Amniotic epithelial cell (primary cell): ENCODE measurements at regions not wholly inside any gene's neighbourhood (a gene's known extent, or its start where the extent isn't known, plus 50 kb on each side); places are given as distances from the start of the nearest gene placed in this dataset.
"Not testable (repeated sequence)": the region's sequence is repeated elsewhere in the genome, so short reads cannot be mapped to it uniquely, and the experiment has no call there.

Experiments used
- DNase-seq: peaks from one replicate; pipeline ENCODE4 v3.0.0-alpha.2; 2010; ENCODE audit warnings: low read depth

DNA sequence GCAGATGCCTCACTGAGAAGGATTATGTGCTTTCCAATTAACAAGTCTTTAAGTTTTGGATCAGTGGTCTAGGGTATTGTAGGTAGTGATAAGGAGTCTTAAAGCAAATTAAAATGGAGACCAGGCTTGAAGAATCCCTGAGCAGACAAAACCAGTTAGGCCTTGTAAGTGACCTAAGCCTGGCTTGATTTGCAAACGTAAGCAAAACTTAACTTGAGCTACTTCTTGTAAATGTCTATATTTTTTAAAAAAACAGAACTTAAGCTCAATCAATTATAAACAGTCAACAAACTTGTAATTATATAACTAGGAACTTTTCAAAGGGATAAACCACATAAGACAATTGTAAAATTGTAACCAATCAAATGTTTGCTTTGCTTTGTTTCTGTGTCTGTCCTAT lies 72.7 kb upstream of the NALF2 start:
- no peak for DNase-seq

DNA sequence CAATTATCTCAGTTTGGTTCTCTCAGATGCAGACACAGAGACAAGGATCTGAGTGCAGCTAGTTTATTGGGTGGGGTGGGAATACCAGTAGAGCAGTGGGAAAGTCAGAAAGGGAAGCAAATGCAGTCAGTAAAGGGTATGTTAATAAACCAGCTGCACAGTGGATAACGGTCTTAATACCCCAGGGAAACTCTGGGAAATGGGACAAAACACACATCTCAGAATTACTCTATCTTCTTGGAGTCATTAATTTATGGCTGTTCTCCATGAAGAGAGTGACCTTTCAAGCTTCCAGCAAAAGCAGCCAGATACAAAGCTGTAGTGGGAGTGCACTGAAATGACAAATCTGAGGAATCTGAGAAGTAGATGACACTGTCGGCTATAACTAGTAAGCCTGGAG lies 73.3 kb upstream of the NALF2 start:
- DNase-seq: no peak

DNA sequence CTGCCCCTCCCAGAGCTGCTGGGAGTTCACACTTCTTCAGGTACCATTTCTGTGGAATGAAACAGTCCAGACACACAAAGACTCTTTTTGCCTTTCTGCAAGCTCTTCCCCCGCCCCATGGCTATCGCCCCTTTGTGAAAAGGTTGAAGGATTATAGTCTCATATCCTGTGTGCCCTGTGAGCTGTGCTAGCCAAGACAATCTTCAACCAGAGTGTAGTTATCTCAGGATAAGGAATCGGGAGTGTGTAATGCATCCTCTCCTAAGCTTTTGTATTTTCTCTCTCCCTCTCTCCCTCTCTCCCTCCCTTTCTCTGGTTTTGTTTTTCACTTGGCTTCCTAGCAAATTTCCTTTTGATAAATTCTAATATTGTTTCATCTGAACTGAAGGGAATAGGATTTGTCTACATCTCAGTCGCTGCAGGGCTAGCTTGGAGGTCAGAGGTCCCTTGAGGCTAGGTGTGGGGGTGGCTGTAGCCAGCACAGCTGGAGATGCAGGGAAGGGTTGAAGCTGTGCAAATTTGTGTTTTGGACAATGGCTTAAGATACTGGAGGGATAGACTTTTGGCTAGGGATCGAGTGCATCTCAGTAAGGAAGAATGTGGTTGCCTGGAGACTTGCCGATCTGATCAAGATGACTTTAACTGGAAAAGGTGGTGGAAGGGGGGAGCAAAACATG lies 74.6 kb upstream of the NALF2 start:
- DNase-seq: no peak

DNA sequence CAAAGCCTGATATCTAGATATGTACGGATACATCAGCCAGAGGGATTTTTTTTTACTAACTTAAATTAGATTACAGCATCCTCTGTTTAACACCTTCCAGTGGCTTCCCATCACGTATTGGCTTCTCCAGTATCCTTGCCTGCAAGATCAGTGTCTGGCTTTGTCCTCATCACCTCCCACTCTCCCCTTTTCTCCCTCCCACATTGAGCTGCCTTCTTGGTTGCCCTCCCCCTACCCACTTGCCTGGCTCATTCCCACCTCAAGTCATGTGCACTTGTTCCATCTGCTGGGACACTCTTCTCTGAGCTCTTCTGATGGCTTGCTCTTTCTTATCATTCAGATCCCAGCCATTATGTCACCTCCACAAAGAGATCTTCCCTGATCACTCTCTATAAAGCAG lies 75.9 kb upstream of the NALF2 start:
- no peak for DNase-seq

DNA sequence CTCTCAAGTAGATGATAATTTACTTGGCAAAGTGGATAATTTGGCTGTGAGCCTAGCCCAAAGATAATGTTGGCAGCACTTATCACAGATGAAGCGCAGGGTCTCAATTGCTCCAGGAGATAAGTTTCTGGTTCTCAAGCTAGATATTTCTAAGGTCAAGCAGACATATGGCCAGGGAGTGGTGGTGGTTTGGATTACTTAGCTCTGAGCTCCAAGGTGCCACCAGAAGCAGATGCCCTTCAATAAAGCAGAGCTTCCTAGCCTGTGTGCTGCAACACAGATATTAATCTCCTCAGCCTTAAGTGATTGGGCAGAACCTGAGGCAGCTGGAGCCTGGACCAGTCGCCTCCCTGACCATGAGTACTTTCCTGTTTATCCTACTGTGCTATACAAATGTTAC lies 79.2 kb upstream of the NALF2 start:
- no peak for DNase-seq

DNA sequence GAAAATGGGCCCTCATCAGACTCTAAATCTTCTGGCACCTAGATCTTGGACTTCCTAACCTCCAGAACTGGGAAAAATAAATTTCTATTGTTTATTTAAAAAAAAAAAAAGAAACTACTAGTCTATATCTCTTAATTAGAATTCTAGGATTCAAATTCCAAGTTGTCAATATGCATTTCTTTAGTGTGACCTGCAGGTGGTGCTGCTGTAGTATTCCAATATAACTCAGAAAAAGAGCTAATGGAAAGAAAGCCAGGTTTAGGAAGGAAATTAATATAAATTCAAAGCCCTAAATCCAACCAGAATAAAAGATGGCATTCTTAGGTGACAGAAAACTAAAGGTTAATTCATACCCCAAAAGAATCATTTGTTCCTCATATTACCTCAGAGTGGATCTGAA lies 80.0 kb upstream of the NALF2 start:
- DNase-seq: no peak

DNA sequence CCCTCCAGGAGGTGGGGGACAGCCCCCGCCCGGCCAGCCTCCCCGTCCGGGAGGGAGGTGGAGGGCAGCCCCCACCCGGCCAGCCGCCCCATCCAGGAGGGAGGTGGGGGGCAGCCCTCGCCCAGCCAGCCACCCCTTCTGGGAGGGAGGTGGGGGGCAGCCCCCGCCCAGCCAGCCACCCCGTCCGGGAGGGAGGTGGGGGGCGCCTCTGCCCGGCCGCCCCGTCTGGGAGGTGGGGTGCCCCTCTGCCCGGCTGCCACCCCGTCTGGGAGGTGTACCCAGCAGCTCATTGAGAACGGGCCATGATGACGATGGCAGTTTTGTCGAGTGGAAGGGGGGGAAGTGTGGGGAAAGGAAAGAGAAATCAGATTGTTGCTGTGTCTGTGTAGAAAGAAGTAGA lies 81.9 kb upstream of the NALF2 start:
- DNase-seq: not testable (repeated sequence)

DNA sequence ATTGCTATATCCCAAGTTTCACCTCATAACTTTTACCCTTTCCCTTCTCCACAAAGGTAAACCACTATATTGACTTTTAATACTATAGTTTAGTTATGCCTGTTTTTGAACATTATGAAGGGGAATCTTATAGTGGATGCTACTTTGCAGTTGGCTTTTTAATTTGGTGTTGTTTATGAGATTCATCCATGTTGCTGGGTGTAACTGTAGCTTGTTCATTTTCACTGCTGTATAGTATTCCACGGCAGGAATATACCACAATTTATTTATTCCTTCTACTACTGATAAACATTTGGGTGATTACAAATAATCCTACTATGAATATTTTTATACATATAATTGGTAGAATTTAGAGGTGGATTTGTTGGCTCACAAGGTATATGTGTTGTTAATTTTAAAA lies 88.4 kb upstream of the NALF2 start:
- DNase-seq: no peak

DNA sequence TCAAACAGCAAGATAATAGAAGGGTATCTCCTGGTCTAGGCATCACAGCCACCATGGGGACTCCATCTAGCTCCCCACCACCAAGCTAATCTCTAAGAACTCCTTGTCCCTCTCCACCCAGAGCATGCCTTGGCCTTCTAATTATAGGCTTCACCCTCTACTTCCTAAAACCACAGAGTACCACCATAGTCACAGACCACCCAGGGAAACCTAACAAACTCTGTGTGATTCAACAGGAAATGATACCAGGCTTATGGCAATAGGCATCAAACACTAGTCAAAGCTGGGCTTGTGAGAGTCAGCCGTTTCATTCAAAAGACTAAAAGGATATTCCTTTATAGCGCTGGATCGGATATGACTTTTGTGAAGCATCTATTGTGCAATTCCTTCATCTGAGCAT lies 91.5 kb upstream of the NALF2 start:
- no peak for DNase-seq

DNA sequence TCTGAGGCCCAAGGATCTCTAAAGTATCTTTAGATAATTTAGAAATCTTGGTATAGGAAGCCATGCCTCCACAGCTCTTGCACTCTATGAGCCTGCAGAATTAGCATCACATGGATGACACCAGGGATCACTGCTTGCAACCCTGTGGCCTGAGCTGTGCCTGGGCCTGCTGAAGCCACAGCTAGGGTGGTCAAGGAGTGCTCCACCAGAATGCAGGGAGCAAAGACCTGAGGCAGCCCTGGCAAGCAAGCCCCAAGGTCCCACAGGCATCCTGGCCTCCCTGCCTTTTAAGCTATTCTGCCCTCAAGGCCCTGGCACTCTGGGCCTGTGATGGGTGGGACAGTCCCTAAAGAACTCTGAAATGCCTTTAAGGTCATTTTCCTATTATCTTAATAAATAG lies 105.2 kb upstream of the NALF2 start:
- no peak for DNase-seq

DNA sequence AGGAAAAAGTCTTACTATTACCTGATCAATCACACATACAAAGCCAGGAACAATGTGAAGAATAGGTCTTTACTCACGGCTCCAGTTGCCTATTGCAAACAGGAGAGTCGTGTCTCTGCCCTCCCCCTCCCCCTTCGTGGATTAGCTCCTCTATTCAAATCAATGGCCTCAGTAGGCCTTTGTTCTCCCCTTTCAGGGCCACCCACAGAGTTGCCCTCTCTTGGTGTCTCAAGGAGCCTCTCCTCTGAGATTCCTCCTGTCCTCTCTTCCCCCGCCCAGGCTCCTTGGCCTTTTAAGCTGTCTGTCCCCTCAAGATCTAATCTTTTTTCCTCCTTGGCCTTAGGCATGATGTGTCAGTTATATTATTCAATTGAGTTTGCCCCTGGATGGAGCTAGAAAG lies 107.2 kb upstream of the NALF2 start:
- no peak for DNase-seq

DNA sequence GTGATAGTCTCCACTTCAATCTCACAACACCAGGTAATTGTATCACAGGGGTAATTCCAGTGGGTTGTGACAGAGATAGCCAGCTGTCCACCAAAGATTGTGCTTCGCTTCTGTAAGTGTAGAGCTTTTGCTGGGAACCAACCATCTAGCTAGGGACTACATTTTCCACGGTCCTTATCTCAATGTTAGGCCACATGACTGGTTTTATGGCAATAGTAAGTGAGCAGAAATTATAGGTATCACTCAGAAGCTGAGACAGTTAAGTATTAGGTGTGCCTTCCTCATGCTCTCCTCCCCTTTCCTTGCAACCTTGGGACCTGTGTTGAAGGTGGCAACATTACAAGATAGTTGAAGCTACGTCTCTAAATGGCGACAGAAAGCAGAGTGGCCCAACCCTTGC lies 108.8 kb upstream of the NALF2 start:
- no peak for DNase-seq

DNA sequence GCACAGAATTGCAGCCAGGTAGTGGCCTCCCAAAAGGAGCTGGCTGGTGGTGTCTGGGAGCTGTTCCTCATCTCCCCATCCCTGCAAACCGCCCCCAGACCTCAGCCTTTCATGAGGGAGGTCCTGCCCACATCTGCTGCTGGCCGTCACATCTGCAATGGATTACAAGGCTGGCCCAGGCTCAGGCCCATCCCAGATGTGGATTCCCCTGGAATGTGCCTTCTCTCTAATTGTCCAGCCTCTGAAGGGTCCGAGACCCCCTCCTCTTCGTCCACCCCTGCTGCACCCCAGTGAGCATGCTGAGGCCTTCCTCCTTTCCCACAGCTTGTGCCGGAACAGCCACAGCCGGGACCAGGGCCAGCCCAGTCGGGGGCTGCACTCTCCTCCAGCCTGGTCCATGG lies 115.0 kb upstream of the NALF2 start:
- no peak for DNase-seq

DNA sequence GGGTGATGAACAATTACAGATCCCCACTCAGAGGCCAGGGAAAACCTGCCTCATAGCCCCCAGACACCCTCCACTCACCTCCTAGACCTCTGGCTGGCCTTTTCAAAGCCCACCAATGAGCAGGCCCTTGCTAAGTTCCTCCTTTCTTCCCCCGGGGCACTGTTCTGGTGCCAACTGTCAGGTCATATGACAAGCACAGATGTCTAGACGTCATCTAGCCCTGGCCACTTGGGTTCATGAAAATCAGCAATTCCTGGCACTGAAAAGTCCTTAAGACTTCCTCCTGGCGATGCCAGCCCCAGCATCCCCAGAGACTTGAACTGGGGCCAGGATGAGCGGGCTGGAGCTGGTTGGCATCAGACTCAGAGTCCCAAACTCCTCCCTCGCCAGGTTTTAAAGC lies 115.6 kb upstream of the NALF2 start:
- DNase-seq: no peak

DNA sequence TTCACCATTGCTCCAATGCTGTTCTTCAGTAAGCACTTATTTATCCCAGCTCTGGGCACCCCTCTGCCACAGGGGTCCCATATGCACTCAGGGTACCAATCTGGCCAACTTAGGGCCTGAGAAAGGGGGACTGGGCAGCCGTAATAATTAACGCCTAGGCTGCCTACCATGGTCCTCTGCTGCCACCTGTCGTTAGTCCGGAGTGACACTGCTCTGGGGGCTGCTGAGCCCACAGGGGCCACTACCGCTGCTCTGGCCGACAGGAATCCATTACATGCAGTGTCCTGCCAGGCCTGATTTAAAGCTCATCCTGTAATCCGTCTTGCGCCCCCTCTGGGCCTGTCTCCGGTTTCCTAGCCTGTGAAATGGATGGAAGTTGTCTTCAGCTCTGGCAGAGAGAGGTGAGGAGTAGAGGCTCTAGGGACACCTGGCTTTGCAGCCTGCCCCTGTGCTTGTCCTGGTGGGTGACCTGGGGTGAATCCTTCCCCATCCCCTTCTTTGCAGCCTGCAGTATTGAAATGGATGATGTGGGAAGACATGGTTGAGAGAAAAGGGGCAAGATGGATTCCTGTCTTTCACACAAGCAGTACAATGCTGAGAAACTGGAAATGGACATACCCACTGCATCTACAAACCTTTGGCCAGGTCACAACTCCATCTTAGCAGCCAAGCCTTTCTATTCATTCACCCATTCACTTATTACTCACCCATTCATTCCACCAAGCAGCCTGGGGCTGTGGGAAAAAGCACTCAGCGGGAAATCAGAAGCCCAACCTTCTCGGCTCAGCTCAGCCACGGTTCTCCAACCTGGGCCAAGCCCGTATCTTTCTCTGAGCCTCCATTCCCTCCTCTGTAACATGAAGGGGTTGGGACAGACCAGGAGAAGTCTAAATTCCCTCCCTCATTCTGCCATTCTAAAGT lies 116.3 kb upstream of the NALF2 start:
- peak; percentile 2 for DNase-seq

DNA sequence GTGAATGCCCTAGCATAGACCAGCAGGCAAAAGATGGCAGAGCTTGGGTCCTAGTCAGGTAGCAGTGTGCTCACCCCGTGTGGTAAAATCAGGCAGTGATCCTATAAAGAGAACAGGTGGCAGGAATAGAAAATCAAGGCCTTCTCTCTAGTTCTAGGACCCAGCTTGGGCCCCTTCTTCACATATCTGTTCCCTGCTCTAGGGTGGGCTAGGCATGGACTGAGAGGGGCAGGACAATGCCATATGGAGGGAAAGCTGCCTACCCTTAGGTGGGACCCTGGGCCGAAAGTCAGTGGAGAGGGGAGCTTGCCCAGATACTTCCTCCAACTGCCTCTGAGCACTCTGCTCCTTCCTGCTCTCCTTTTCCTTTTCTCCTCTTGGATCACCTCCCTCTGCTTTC lies 117.4 kb upstream of the NALF2 start:
- DNase-seq: no peak

DNA sequence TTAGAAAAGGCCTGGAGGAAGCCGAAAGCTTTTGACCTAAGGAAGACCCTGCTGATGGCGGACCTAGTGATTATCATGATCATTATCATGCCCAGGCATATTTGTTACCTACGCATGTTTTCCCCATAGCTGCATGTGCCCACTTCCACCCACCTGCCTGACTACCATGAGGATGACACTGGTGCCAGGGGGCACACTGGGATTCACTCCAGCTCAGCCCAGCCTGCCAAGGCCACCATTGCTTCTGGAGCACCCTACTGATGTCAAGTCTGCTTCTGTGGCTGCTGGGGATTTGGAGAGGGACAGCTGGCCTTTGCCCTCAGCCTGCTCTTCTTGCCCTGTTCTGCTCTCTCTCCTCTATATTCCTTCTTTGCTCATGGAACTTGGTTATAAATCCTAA lies 124.7 kb upstream of the NALF2 start:
- no peak for DNase-seq

DNA sequence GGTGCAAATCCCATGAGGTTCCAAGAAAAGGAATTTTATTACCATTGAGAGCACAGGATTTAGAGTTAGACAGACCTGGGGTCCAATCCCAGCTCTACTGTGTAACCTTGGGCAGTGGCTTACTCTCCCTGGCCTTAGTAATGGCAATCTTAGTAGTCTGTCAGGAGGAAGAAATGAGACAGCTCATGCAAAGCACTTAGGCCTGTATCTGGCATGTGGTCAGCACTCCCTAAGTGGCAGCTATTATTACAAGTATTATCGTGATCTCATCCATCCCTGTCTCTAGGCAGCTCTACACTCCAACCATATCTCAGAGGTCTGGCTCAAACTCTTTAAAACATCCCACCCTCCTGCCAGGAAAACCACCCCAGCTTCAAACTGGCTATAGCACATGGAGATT lies 129.6 kb upstream of the NALF2 start:
- no peak for DNase-seq

DNA sequence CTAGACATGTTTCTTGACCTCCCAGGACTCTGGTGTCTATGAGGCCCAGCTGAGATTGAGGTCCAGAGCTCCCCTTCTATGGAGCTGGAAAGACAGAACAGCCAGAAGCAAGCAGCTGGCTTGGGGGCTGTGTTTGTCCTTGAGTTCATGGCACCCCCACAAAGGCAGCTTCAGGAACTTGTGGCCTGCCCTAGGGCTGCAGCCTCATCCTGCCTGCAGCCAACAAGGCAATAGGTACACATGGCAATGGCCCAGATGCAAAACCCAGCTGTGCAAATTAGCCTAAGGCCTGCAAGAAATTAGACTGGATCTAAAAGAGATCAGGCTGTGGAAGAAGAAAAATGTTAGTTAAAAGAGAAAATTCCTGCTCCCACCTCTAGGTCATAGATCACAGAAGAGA lies 131.7 kb upstream of the NALF2 start:
- DNase-seq: no peak

DNA sequence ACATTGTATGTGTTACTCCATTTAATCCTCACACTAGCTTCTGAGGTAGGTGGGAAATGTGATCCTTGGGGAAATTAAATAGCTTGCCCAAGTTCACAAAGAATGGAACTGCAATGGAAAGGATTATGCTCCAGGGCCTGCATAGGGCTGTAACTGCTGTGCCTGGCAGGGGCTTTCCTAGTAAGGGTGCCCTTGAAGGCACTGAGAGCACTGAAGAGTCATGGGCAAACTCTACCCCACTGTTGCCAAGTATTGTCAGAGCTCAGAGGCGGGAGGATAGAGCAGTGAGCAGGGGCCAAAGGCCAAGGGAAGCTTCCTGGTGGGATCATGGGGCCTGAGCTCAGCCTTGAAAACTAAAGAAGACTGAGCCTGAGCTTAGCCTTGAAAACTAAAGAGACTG lies 133.0 kb upstream of the NALF2 start:
- no peak for DNase-seq

DNA sequence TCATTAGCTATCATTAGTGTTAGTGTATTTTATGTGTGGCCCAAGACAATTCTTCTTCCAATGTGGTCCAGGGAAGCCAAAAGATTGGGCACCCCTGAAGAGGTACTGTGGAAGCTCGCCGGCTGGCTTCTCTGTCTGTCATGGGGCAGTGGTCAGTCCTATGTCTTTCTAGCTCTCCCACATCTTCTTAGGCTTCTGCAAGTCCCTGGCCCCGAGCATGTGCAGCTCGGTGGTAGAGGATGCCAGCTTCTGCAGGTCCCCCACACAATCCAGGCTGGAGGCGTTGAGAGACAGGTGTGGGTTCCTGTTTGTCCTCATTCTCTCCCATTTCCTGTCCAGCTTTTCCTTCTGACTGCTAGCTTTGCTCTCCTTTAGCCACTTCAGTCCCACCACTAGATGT lies 134.1 kb upstream of the NALF2 start:
- DNase-seq: no peak

DNA sequence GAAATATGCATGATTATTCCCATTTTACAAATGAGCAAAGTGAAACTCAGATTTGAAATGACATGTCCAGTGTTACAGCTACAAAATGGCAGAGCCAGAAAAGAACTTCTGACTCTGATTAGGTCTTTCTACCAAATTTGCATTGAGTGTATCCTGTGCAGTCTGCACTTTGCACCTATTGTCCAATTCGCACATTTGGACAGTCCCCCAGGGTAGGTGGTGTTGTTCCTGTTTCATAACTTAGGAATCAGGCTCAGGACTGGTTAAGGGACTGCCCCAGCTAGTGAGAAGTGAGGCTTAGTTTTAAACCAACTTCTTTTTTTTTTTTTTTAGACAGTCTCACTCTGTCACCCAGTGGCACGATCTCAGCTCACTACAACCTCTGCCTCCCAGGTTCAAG lies 137.9 kb upstream of the NALF2 start:
- DNase-seq: no peak

DNA sequence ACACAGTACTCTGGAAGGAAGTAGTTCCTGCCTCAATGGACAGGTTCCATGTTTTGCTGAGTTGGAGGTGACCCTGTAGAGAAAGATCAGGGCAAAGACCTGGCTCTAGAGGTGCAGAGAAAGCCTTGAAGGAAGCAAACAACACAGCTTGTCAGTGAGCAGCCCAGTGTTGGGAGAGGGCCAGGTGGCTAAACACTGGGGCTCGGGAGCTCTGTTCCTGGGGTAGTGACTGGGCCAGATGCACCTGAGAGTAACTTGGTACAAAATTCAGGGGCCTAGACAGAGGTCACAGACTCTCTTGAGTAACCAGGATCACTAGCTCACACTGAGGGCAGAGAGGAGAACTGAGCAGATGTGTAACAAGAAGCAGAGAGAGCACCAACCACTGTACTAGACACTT lies 138.4 kb upstream of the NALF2 start:
- no peak for DNase-seq

DNA sequence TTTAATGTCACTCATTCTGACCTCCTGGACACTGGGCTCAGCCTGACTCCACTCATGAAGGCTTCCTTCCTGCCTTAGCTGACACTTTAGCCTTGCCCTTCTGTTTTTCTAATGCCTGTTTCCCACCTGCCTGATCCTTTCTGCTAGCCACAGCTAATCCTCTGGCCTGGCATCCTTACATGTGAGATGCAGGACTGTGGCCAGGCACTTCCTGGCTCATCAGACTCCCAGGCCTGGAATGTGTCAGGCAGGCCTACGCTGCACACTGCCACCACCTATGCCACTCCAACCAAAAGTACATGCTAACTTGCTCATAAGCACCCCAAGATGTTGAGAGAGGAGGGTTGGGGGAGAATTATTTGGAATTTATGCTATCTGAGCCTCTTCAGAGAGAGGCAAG lies 138.8 kb upstream of the NALF2 start:
- no peak for DNase-seq
